ENCODE measurements at regions not wholly inside any gene's neighbourhood (a gene's known extent, or its start where the extent isn't known, plus 50 kb on each side); places are given as distances from the start of the nearest gene placed in this dataset.

- ChIA-PET CTCF (no interaction called here), POLR2A (no interaction called here)
- no peak for DNase-seq (ENCODE audit: low read depth, low spot score)
- Histone ChIP-seq H3K4me1 (ENCODE audit: control insufficient read depth, extremely low read depth, insufficient read depth, low read length) (no peaks in the 10 kb centered on the region), H3K9ac (replicated peaks; ENCODE audit: extremely low read depth, insufficient read depth, low read length) (no peak overlapping the region), H3K9me1 (replicated peaks; ENCODE audit: control insufficient read depth, extremely low read depth, insufficient read depth, low read length) (no peaks in the 10 kb centered on the region), H3K36me3 (ENCODE audit: control insufficient read depth in 2 of 2, extremely low read depth in 1 of 2, insufficient read depth in 2 of 2, low read length in 2 of 2) (no peaks in the 10 kb centered on the region), H4K20me1 (replicated peaks; ENCODE audit: control insufficient read depth, extremely low read depth, insufficient read depth, low read length) (no peaks in the 10 kb centered on the region), H3K4me3 (replicated peaks in 1 of 3; ENCODE audit: insufficient read depth in 1 of 3, low read depth in 1 of 3, low read length in 3 of 3) (no peak overlapping the region), H3K27ac (ENCODE audit: insufficient read depth, low read depth, low read length) (no peak overlapping the region), H3K9me3 (replicated peaks; ENCODE audit: control insufficient read depth, insufficient read depth, low read length) (no peaks in the 10 kb centered on the region), H3K79me2 (ENCODE audit: control insufficient read depth, insufficient read depth, low read length) (no peaks in the 10 kb centered on the region), H3K4me2 (ENCODE audit: insufficient read depth, low read length) (no peak overlapping the region), H3K27me3 (ENCODE audit: control insufficient read depth in 2 of 2, insufficient read depth in 2 of 2, low read length in 2 of 2) (no peaks in the 10 kb centered on the region), H2AFZ (ENCODE audit: low read depth, low read length) (no peak overlapping the region)
- dilution Hi-C loops (cut with MboI; ENCODE audit: extremely low pct_ligation_motif_present, low sequenced_read_pairs) (no loop called here), intact Hi-C loops (cut with micrococcal nuclease) (no loop called here)
- no peak for FAIRE-seq
- no TSS peak for BruUV-seq (replicated peaks)
- TF ChIP-seq MAX (IDR thresholded peaks at IDR 0.05; ENCODE audit: insufficient read depth, insufficient read length) (no peak), JUN (IDR thresholded peaks at IDR 0.05; ENCODE audit: borderline replicate concordance, insufficient read depth, insufficient read length, low read depth) (no peak), FOS (IDR thresholded peaks at IDR 0.05; ENCODE audit: borderline replicate concordance, insufficient read depth, low read length) (no peak), POLR2A (IDR thresholded peaks at IDR 0.05; ENCODE audit: low read depth, low read length) (no peak), EZH2 (IDR thresholded peaks at IDR 0.05; ENCODE audit: borderline replicate concordance, low read depth, low read length, severe bottlenecking) (no peak), POLR2AphosphoS5 (IDR thresholded peaks at IDR 0.05; ENCODE audit: insufficient read depth, low read depth, low read length) (no peak), MYC (IDR thresholded peaks at IDR 0.05; ENCODE audit: low read depth, low read length) (no peak), CTCF (IDR thresholded peaks at IDR 0.05; ENCODE audit: extremely low read depth in 1 of 2, insufficient read depth in 1 of 2, low read depth in 1 of 2, low read length in 2 of 2) (no peak), GATA2 (IDR thresholded peaks at IDR 0.05; ENCODE audit: insufficient read depth, insufficient read length, low read depth, low read length) (no peak)
Observed at GRCh38 chr3:182601597-182601996, 191.7 kb upstream of the ATP11B start.
